ENCODE measurements at regions not wholly inside any gene's neighbourhood (a gene's known extent, or its start where the extent isn't known, plus 50 kb on each side); places are given as distances from the start of the nearest gene placed in this dataset.

DNA sequence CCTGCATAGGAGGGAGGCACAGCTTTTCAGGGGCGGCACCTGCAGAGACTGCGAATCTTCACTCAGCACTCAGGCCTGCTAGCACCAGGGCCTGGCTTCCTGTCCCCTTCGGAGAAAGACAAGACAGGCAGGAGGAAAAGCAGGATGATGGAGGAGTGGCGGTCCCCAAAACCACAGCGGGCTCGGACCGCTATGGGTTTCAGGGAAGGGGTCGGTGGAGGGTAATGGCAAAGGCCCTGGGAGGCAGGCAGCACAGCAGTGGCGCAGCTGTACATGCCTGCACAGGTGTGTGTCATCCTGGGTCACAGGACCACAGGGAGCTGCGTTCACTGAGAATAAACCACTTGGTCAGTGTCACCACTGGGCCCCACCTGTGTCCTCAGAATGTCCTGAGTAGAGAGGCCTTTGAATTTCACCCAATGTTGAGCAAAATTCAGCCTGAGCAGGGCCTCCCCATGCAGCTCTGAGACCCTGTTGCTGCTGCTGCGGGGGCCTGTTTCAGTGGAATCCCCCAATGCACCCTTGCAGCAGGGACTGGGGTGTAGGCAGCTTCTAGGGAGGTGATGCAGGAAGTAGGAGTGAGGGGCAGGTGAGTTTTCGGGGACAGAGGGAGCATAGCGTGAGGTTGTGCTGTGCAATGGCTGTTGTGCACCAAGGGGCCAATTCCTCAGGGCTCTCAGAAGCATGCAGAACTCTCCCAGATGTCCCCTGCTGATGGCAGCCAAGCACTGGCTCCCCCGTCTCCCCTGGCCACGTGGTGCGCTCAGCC lies 90.6 kb upstream of the PPP2R2D start:
- TF ChIP-seq POLR2AphosphoS5 (IDR thresholded peaks at IDR 0.05) (no peak), EP300 (IDR thresholded peaks at IDR 0.05) (no peak), POLR2A (IDR thresholded peaks at IDR 0.05) (no peak)
- TF ChIP-seq, protein P1, sequence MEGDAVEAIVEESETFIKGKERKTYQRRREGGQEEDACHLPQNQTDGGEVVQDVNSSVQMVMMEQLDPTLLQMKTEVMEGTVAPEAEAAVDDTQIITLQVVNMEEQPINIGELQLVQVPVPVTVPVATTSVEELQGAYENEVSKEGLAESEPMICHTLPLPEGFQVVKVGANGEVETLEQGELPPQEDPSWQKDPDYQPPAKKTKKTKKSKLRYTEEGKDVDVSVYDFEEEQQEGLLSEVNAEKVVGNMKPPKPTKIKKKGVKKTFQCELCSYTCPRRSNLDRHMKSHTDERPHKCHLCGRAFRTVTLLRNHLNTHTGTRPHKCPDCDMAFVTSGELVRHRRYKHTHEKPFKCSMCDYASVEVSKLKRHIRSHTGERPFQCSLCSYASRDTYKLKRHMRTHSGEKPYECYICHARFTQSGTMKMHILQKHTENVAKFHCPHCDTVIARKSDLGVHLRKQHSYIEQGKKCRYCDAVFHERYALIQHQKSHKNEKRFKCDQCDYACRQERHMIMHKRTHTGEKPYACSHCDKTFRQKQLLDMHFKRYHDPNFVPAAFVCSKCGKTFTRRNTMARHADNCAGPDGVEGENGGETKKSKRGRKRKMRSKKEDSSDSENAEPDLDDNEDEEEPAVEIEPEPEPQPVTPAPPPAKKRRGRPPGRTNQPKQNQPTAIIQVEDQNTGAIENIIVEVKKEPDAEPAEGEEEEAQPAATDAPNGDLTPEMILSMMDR (IDR thresholded peaks at IDR 0.05) = no peak
- Histone ChIP-seq H3K36me3 (no peaks in the 10 kb centered on the region), H3K27me3 (peaks cover 46% of the 10 kb centered on the region), H3K4me1 (no peaks in the 10 kb centered on the region), H3K4me3 (no peak overlapping the region), H3K9me3 (no peaks in the 10 kb centered on the region), H3K27ac (no peak overlapping the region)
- ATAC-seq = no peak
- WGBS, 2 donors (ENCODE audit: low coverage in 1 of 2) = 92% methylated on average over 2 of the region's 16 CpGs; no CpG with 5 or more reads in 1 of the 2 donors

DNA sequence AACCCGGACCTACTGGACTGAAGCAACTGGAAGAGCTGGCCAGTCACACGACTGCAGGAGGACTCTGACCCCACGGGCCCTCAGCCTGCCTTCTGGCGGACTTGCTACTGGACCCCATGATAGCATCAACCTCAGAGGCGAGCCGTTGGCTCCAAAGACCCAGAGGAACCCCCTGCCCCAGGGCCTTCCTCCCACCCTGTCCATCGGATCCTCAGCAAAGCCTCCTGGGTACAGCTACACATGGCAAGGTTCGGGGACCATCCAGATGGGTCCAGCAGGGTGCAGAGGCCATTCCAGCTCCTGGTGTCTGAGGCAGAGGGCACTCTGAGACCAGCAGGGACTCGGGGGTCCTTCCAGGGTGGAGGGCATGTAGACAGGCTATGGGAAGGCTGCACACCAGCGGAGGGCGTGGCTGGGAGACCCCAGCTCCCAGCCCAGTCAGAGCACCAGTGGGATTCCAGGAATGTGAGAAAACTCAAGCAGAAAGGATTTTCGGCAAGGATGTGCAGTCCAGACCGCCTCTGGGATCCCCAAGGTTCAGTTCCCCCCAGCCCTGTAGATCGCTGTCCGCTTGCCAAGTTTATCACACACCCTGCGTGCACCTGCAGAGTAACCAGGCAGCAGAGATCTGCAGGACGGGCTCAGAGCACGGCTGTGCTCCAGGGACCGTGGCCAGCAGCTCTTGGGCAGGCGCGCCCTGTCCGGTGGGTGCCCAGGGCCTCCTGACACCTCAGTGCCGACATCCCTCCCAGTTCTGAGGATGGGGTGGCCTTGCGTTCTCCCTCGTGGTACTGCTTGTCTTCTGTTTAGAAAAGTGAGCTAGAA lies 89.8 kb upstream of the PPP2R2D start:
- H3K36me3 ChIP-seq = no peaks in the 10 kb centered on the region
- 71% methylated on average over 2 of the region's 25 CpGs; no CpG with 5 or more reads in 1 of the 2 donors for WGBS, 2 donors (ENCODE audit: low coverage in 1 of 2)
- no peaks in the 10 kb centered on the region for H3K4me1 ChIP-seq
- ATAC-seq = no peak
- H3K4me3 ChIP-seq = no peak overlapping the region
- TF ChIP-seq EP300 (IDR thresholded peaks at IDR 0.05) (no peak), POLR2A (IDR thresholded peaks at IDR 0.05) (no peak), POLR2AphosphoS5 (IDR thresholded peaks at IDR 0.05) (no peak)
- TF ChIP-seq, protein P1 (IDR thresholded peaks at IDR 0.05) = no peak
- no peak overlapping the region for H3K27ac ChIP-seq
- peaks cover 53% of the 10 kb centered on the region for H3K27me3 ChIP-seq
- H3K9me3 ChIP-seq = no peaks in the 10 kb centered on the region

DNA sequence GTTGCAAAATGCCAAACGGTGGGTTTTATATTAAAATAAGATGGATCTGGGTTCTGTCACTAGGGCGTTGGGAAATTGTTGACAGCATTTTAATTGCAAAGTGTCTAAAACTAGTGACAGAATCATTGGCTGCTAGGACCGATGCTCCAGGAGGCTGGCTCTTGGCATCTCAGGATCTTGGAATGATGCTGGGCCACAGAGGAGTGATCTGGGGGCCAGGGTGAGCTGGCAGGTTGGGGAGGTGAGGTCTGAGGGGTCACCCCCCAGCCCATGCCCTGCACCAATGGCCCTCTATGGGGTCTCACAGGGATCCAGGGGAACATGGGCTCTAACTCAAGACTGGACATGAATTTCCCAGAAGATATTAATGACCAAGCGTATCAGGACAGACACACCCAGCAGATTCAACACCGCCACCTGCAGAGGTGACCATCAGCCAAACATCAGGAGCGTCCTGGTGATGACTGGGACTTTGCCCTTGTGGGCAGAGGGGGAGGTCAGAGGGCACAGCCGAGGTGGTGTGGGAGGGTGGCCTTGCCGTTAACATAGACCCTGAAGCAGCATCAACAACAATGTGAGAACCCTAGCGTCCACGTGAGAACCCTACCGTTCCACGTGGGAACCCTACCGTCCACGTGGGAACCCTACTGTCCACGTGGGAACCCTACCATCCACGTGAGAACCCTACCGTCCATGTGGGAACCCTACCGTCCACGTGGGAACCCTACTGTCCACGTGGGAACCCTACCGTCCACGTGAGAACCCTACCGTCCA lies 89.0 kb upstream of the PPP2R2D start:
- WGBS, 2 donors (ENCODE audit: low coverage in 1 of 2) = 85 to 93% methylated on average over 12 to 15 of the region's 23 CpGs
- peaks cover 58% of the 10 kb centered on the region for H3K27me3 ChIP-seq
- TF ChIP-seq, protein P1 (IDR thresholded peaks at IDR 0.05) = no peak
- TF ChIP-seq POLR2AphosphoS5 (IDR thresholded peaks at IDR 0.05) = no peak
- TF ChIP-seq EP300 (IDR thresholded peaks at IDR 0.05) = no peak
- no peak for TF ChIP-seq POLR2A (IDR thresholded peaks at IDR 0.05)

DNA sequence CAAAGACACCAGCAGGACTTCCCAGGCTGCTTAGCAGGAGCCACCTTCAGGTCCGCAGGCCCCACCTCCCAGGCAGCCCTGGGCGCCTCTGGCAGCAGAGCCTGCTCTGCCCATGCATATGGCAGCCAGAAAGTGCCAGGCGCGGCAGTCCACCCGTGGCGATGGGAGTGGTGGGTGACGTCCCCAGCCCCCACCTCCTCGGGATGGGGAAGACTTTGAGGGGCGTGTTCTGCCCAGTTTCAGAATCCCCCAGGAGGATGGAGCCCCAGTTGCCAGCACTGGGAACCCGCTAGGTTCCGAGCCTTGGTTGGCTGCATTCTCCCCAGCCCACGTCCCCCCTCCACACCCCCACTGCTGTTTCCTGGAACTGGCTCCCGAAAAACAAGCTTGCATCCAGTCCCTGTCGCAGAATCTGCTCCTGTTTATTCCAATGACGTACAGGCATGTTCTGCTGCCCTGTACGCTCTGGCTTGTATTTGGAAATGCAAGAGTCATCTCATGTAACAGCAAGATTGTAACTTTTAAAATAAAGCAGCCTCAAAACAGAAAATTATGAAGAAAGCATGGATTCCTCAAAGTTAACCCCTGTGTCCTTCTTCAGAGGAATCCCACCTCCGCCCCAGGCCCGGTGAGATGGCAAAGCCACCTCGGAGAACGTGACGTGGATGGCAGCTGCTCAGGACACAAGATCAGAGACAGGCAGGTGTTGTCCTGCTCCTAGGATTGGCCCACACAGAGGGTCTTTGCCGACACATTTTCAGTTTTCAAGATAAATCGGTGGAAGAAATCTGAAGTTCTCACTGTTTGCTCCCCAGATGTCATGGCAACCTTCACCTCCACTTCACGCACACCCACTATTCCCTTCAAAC lies 87.8 kb upstream of the PPP2R2D start:
- Histone ChIP-seq H3K4me1 (no peaks in the 10 kb centered on the region), H3K27ac (no peak overlapping the region), H3K27me3 (peaks cover 70% of the 10 kb centered on the region), H3K36me3 (no peaks in the 10 kb centered on the region), H3K4me3 (no peak overlapping the region), H3K9me3 (no peaks in the 10 kb centered on the region)
- ATAC-seq = no peak
- TF ChIP-seq POLR2A (IDR thresholded peaks at IDR 0.05) (no peak), POLR2AphosphoS5 (IDR thresholded peaks at IDR 0.05) (no peak), EP300 (IDR thresholded peaks at IDR 0.05) (no peak)
- TF ChIP-seq, protein P1 (IDR thresholded peaks at IDR 0.05) = no peak
- 78 to 83% methylated on average over 8 to 12 of the region's 24 CpGs for WGBS, 2 donors (ENCODE audit: low coverage in 1 of 2)

More for the DNA sequence above, 89.0 kb upstream of the PPP2R2D start:
- H3K4me3 ChIP-seq = no peak overlapping the region
- no peak overlapping the region for H3K27ac ChIP-seq
- no peak for ATAC-seq
- no peaks in the 10 kb centered on the region for H3K4me1 ChIP-seq
- H3K9me3 ChIP-seq = no peaks in the 10 kb centered on the region
- H3K36me3 ChIP-seq = no peaks in the 10 kb centered on the region

Data from gastroesophageal sphincter (tissue), 4 donors.